SU-DHL-6 (cell line): ENCODE measurements at regions not wholly inside any gene's neighbourhood (a gene's known extent, or its start where the extent isn't known, plus 50 kb on each side); places are given as distances from the start of the nearest gene placed in this dataset.

Source experiments
- CTCF ChIP-seq: fragments of 200-600 bp; sonication (generic); IDR thresholded peaks from one replicate; pipeline ENCODE4 v1.5.1; 2017; ENCODE audit warnings: antibody characterized with exemption, mild to moderate bottlenecking, low read length, moderate library complexity; ENCODE audit not compliant: insufficient read depth, poor library complexity, severe bottlenecking
- EZH2phosphoT487 ChIP-seq: fragments of 200-600 bp; sonication (generic), shearing (Covaris generic); conservative IDR thresholded peaks from 2 replicates; pipeline ENCODE4 v1.6.1; 2018; ENCODE audit warnings: mild to moderate bottlenecking, antibody characterized with exemption, low read length, moderate library complexity, mixed read lengths

- TF ChIP-seq CTCF (no peak), EZH2phosphoT487 (no peak)
Measured at GRCh38 chr5:175070283-175070682, 345.9 kb downstream of the MSX2 start.
